Immature natural killer cell (primary cell): ENCODE measurements at regions not wholly inside any gene's neighbourhood (a gene's known extent, or its start where the extent isn't known, plus 50 kb on each side); places are given as distances from the start of the nearest gene placed in this dataset.

Source experiments
- DNase-seq, 3 donors: peaks; one replicate each; pipeline ENCODE4 v3.0.0; 2022; ENCODE audit warnings: mixed read lengths in 1 of 3
- H3K27ac Mint-ChIP-seq, 6 donors: one replicate each; pipeline ENCODE4 v1.8.0; 2020; ENCODE audit warnings: mixed read lengths in 6 of 6, mild to moderate bottlenecking in 5 of 6, inconsistent platforms in 4 of 6, moderate library complexity in 3 of 6
- H3K27me3 Mint-ChIP-seq, 3 donors: one replicate each; pipeline ENCODE4 v1.8.0; 2020 to 2021; ENCODE audit warnings: low read depth in 3 of 3, mild to moderate bottlenecking in 3 of 3, mixed read lengths in 3 of 3, moderate library complexity in 3 of 3, inconsistent platforms in 1 of 3
- H3K36me3 Mint-ChIP-seq, 3 donors: one replicate each; pipeline ENCODE4 v1.8.0; 2020; ENCODE audit warnings: mixed read lengths in 3 of 3, inconsistent platforms in 2 of 3, mild to moderate bottlenecking in 2 of 3
- H3K4me1 Mint-ChIP-seq, 2 donors: one replicate each; pipeline ENCODE4 v1.8.0; 2020; ENCODE audit warnings: inconsistent platforms in 2 of 2, mild to moderate bottlenecking in 2 of 2, mixed read lengths in 2 of 2, moderate library complexity in 1 of 2
- H3K4me3 Mint-ChIP-seq, 5 donors: one replicate each; pipeline ENCODE4 v1.8.0; 2020; ENCODE audit warnings: mild to moderate bottlenecking in 5 of 5, mixed read lengths in 5 of 5, inconsistent platforms in 3 of 5, moderate library complexity in 3 of 5
- H3K9me3 Mint-ChIP-seq, 6 donors: one replicate each; pipeline ENCODE4 v1.8.0; 2020; ENCODE audit warnings: mild to moderate bottlenecking in 6 of 6, mixed read lengths in 6 of 6, inconsistent platforms in 4 of 6, moderate library complexity in 3 of 6

DNA sequence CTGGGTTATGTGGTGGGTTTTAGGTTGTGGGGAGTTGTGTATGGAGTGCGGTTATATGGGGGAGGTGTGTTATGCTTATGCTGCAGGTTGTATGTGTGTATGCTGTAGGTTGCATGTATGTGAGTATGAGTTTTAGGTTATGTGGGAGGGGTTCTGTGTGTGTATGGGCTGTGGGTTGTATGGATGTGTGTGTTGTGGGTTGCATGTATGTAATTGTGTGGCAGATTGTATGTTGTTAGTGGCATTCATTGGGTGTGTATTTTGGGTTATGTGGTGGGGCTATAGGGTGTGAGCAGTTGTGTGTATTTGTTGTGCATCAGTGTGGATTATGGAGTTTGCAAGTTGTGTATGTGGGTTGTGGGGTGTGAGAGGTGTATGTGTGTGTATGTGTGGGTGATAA is 277.4 kb downstream of the NPIPA8 start:
- DNase-seq, result no peak
- Mint-ChIP-seq H3K4me3 (no peak overlapping the region), H3K27ac (no peak overlapping the region), H3K4me1 (no peaks in the 10 kb centered on the region), H3K27me3 (peaks cover 0 to 8% (median 6%) of the 10 kb centered on the region in 3 donors), H3K36me3 (no peaks in the 10 kb centered on the region), H3K9me3 (peaks cover 0 to 4% (median 0%) of the 10 kb centered on the region in 6 donors)

DNA sequence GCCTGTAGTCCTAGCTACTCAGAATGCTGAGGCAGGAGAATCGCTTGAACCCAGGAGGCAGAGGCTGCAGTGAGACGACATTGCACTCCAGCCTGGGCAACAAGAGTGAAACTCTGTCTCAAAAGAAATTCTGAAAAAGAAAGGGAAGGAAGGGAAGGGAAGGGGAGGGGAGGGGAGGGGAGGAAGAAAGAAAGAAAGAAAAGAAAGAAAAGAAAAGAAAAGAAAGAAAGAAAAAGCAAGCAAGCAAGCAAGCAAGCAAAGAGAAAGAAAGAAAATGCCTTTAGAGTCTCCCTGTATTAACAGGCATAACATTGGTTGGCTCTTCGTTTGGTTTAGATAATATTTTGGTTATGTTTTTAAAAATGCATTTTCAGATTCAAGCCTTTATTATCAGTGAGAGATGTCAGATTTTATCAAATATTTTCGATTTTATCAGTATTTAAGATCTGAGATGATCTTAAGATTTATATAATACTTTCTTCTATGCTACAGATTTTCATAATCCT is 281.1 kb downstream of the NPIPA8 start:
- no peaks in the 10 kb centered on the region for H3K4me1 Mint-ChIP-seq
- no peak overlapping the region for H3K4me3 Mint-ChIP-seq
- no peaks in the 10 kb centered on the region for H3K36me3 Mint-ChIP-seq
- peaks cover 0 to 6% (median 5%) of the 10 kb centered on the region in 3 donors for H3K27me3 Mint-ChIP-seq
- H3K9me3 Mint-ChIP-seq, result peaks cover 0 to 4% (median 0%) of the 10 kb centered on the region in 6 donors
- no peak overlapping the region for H3K27ac Mint-ChIP-seq
- DNase-seq, result no peak

DNA sequence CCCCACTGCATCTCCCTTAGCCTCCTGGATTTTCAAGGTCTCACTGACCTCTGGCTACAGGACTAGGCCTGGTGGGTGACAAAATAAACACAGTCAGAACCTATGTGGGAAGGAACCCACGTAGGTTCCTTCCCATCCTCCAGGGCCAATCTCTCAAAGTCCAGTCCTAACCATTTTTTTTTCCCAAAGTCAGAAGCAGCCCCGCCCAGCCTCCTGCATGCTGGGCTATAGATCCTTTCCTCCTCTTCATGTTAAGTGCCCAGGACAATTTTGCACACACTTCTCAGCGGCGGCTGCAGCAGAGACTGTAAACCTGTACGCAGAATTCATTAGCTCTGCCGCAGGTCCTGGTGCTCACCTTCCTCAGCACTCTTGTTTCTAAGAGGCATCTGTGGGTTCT is 285.8 kb downstream of the NPIPA8 start:
- peaks cover 0 to 6% (median 2%) of the 10 kb centered on the region in 3 donors for H3K27me3 Mint-ChIP-seq
- H3K9me3 Mint-ChIP-seq, result peaks cover 0 to 1% (median 0%) of the 10 kb centered on the region in 6 donors
- no peak overlapping the region for H3K27ac Mint-ChIP-seq
- H3K36me3 Mint-ChIP-seq, result no peaks in the 10 kb centered on the region
- no peak for DNase-seq
- no peaks in the 10 kb centered on the region for H3K4me1 Mint-ChIP-seq
- H3K4me3 Mint-ChIP-seq, result no peak overlapping the region

DNA sequence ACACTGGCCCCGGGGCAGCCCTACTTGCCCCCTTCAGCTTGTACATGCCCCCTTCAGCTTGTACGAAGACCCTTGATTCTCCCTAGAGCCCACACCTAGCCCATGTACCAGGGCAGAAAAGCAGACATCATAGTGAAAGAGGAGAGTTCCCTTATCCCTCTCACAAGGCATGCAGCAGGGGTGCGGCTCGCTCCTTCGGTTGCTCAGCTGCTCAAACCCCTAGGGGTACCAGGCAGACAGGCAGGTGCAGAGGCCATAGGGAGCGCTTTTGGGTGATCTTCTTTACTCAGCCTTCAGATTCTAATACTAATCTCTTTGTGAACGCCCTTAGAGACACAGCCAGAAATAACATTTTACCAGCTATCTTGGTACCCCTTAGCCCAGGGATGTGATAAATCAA is 286.3 kb downstream of the NPIPA8 start:
- no peak for DNase-seq
- Mint-ChIP-seq H3K36me3 (no peaks in the 10 kb centered on the region), H3K27ac (no peak overlapping the region), H3K27me3 (peaks cover 0 to 6% (median 2%) of the 10 kb centered on the region in 3 donors), H3K4me3 (no peak overlapping the region), H3K4me1 (no peaks in the 10 kb centered on the region), H3K9me3 (peaks cover 0 to 1% (median 0%) of the 10 kb centered on the region in 6 donors)

DNA sequence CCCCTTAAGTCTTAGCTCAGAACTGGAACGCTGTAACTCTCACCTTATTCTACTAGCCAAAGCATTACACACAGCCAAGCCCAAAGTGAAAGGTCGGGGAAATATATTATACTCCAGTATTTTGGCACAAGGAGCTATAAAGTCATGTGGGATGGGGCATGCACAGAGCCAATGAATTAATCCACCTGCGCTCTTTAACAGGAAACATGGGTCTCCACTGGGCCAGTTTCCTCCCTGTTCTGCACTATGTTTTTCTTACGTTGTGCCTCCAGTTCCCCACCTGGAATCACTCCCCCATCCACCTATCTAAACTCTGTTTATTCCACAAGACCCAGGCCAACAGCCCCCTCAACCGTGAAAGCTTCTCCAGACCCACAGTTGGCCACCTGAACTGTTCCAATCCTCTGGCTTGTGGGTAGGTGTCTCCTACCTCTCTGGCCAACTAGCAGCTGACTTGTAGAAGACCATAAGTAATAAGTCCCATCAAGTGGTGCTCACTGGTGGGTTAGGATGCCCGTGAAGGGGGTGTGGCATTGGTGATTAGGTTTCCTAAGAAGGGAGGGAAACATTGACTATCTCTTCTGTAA is 286.9 kb downstream of the NPIPA8 start:
- peaks cover 0 to 1% (median 0%) of the 10 kb centered on the region in 6 donors for H3K9me3 Mint-ChIP-seq
- no peaks in the 10 kb centered on the region for H3K4me1 Mint-ChIP-seq
- peaks cover 0 to 6% (median 2%) of the 10 kb centered on the region in 3 donors for H3K27me3 Mint-ChIP-seq
- DNase-seq, result no peak
- no peak overlapping the region for H3K27ac Mint-ChIP-seq
- H3K4me3 Mint-ChIP-seq, result no peak overlapping the region
- no peaks in the 10 kb centered on the region for H3K36me3 Mint-ChIP-seq

DNA sequence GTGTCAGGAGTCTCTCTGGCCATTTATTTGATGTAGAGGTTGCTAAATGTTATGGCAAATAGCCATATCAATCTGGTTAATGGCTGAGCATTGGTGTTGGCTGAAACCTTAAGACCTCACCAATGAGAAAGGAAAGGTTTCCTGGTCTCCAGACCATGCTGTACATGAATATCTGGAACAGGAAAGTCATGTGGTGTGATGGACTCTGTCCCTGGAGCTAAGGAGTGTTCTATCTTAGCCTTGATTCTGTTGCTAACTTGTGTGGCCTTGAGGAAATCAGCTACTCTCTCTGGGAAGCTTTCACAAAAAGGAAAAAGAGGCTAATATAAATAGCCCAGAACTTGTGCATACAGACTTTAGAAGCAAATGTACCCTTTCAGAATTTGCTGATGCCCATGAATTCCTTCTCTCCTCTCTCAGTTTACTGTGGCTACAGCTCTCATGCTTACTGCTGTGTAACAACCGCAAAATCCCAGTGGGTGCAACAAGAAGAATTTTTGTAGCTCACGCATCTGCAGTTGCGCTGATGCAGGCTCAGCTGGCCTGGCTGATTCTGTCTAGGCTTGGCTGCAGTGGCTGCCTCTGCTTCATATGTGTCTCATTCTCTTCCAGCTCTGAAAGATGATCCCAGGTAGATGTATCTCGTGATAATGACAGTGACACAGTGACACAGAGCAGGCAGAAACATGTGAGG is 287.5 kb downstream of the NPIPA8 start:
- peaks cover 0 to 6% (median 2%) of the 10 kb centered on the region in 3 donors for H3K27me3 Mint-ChIP-seq
- no peak overlapping the region for H3K4me3 Mint-ChIP-seq
- no peaks in the 10 kb centered on the region for H3K36me3 Mint-ChIP-seq
- no peaks in the 10 kb centered on the region for H3K4me1 Mint-ChIP-seq
- H3K27ac Mint-ChIP-seq, result no peak overlapping the region
- H3K9me3 Mint-ChIP-seq, result peaks cover 0 to 1% (median 0%) of the 10 kb centered on the region in 6 donors
- DNase-seq, result no peak

DNA sequence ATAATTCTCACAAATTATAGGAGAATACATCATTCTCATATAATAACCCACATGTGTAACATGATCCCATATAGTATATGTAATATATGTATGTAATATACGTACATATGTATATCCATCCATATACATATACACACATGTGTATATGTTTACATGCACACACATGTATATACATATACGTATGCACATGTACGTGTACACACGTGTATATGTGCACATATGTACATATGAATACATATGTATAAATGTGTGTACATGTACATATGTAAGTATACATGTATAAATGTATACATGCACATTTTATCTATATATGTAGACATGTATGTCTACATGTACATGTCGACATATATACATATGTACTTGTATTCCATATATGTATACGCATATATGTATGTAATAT is 288.8 kb downstream of the NPIPA8 start:
- Mint-ChIP-seq H3K4me1 (no peaks in the 10 kb centered on the region), H3K9me3 (peaks cover 0 to 1% (median 0%) of the 10 kb centered on the region in 6 donors), H3K4me3 (no peak overlapping the region), H3K36me3 (no peaks in the 10 kb centered on the region), H3K27me3 (peaks cover 0 to 8% (median 2%) of the 10 kb centered on the region in 3 donors), H3K27ac (no peak overlapping the region)
- no peak for DNase-seq

DNA sequence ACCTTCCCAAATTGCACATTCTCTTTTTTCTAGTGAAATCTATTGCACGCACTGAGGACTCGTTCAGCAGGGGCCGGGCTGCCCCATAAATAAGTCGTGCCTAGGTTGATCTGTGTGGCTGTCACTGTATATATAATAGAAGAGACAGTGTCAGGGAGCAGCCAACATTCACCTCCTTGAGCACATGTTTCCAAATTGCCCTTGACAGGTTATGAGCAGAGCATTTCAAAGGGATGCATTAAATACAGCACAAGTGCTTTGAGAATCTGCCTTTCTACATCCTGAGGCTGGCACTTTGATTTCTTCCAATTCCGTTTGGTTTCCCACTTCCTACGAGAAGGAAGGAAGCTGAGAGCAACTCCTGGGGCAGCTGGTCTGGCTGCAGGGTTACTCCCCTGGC is 291.2 kb downstream of the NPIPA8 start:
- no peaks in the 10 kb centered on the region for H3K36me3 Mint-ChIP-seq
- H3K27me3 Mint-ChIP-seq, result peaks cover 2 to 8% (median 5%) of the 10 kb centered on the region in 3 donors
- DNase-seq, result no peak

DNA sequence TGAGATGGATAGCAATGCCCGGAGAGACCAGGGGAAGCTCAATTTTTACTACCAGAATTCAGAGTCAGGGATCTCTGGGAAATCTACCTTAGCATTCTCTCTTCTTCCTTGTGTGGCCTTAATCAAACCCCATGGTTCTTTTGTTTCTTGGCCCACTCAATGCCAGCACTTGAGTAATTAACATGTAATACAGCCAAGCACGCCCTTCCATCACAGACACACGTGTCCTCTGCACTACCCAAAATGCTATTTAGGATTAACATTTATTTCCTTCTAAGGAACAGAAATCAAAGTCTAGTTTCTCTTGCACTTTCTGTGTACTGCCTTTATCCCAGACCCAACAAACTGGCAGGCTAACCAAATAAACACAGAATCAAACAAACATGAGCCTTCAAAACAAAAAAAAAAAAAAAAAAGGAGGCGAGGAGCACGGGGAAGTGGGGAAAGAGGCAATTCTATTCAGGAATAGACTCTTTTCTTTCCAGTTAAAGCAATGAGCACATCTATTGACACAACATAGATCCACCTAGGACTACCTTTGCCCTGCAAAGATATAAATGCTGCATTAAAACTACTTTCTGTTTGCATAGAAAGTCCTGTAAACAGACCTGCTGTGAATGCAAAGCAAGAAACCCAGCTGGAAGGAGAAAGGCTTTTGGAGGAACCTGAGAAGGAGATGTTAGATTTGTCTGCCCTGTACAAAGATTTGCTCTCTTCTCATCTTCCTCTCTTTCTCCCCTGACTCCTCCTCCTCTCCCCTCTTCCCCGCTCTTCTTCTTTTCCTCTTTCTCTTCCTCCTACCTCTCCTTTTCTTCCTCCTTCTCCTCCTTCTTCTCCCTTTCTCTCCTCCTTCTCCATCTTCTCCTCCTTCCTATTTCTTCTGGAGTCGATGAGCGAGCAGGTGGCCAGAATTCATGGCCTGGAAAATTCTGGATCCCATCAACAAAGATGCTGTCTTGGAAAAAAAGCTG is 294.4 kb downstream of the NPIPA8 start:
- Mint-ChIP-seq H3K36me3 (no peaks in the 10 kb centered on the region), H3K27me3 (peaks cover 2 to 5% (median 3%) of the 10 kb centered on the region in 3 donors), H3K4me3 (no peak overlapping the region), H3K4me1 (no peaks in the 10 kb centered on the region), H3K27ac (no peak overlapping the region), H3K9me3 (no peaks in the 10 kb centered on the region)
- DNase-seq, result no peak

More for the DNA sequence above, 291.2 kb downstream of the NPIPA8 start:
- H3K4me1 Mint-ChIP-seq, result no peaks in the 10 kb centered on the region
- no peak overlapping the region for H3K27ac Mint-ChIP-seq
- no peak overlapping the region for H3K4me3 Mint-ChIP-seq
- H3K9me3 Mint-ChIP-seq, result peaks cover 0 to 1% (median 0%) of the 10 kb centered on the region in 6 donors

DNA sequence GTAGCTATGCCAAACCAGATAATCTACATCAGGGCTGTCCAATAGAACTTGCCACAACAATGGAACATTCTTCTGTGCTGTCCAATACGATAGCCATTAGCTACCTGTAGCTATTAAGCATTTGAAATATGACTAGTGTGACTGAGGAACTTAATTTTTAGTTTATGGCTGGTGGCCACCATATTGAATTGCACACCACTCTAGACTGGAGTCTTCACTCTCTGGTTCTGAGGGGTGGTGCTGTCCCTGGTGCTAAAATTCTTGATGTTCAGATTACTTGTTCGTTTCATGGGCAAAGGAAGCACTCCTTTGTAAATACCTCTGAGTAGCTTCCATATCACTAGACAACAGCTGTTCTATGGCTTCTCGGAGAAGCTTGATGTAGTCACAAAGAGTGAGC is 296.6 kb downstream of the NPIPA8 start:
- no peaks in the 10 kb centered on the region for H3K36me3 Mint-ChIP-seq
- peaks cover 2 to 10% (median 3%) of the 10 kb centered on the region in 3 donors for H3K27me3 Mint-ChIP-seq
- no peaks in the 10 kb centered on the region for H3K4me1 Mint-ChIP-seq
- H3K4me3 Mint-ChIP-seq, result no peak overlapping the region
- H3K27ac Mint-ChIP-seq, result no peak overlapping the region
- H3K9me3 Mint-ChIP-seq, result no peaks in the 10 kb centered on the region
- DNase-seq, result no peak

DNA sequence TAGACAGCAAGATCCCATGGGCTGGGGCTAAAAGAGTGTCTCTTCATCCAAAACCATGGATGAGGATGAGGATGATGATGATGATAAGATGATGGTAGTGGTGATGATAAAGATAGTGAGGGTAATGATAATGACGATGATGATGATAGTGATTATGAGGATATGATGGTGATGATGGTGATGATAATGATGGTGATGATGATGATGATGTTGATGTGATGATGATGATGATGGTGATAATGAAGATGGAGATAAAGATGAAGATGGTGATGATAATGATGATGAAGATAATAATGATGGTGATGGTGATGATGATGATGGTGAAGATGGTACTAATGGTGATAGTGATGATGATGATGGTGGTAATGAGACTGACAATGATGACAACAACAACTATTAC is 299.5 kb downstream of the NPIPA8 start:
- H3K9me3 Mint-ChIP-seq, result no peaks in the 10 kb centered on the region
- H3K36me3 Mint-ChIP-seq, result no peaks in the 10 kb centered on the region
- no peak overlapping the region for H3K4me3 Mint-ChIP-seq
- no peak overlapping the region for H3K27ac Mint-ChIP-seq
- DNase-seq, result no peak
- no peaks in the 10 kb centered on the region for H3K4me1 Mint-ChIP-seq
- H3K27me3 Mint-ChIP-seq, result peaks cover 2 to 7% (median 3%) of the 10 kb centered on the region in 3 donors

DNA sequence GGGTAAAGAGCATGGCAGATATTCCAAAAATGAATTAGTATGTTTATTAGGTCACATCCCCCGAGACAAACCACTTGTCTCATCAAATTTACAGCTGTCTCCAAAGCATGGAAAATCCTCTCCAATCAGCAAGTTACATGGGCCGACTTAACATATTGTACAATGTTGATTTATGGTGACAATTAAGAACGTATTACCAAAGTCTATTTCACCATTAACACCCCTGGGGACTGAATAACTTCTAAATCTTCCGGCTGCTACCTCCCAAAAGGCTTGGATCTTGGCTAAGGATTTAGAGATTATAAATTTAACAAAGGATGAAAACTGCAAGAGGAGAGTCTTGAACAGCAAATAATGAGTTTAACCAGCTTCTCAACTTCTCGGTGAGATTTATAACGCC is 311.9 kb downstream of the NPIPA8 start:
- no peaks in the 10 kb centered on the region for H3K4me1 Mint-ChIP-seq
- no peak for DNase-seq
- H3K27me3 Mint-ChIP-seq, result peaks cover 2 to 5% (median 4%) of the 10 kb centered on the region in 3 donors
- no peak overlapping the region for H3K4me3 Mint-ChIP-seq
- peaks cover 0 to 5% (median 0%) of the 10 kb centered on the region in 6 donors for H3K9me3 Mint-ChIP-seq
- H3K27ac Mint-ChIP-seq, result no peak overlapping the region
- no peaks in the 10 kb centered on the region for H3K36me3 Mint-ChIP-seq

DNA sequence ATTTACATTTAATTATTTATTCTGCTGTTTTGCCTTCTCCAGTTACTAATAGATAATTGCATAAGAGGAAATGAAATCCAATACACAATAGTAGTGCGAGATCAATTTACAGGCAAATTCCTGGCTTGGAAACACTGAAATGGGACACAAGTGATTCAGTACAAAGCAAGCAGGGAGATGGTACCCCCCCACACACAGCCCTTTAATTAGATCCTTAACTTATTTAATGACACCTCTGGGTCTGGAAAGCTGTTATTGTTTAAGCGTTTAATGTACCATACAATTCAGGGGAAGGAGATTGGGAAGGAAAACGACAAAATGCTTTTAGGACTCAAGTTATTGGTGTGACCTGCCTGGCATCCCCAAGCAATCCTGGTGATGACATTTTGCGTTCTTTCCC is 318.2 kb downstream of the NPIPA8 start:
- H3K27ac Mint-ChIP-seq, result no peak overlapping the region
- DNase-seq, result no peak
- H3K4me1 Mint-ChIP-seq, result no peaks in the 10 kb centered on the region
- peaks cover 6 to 7% (median 6%) of the 10 kb centered on the region in 3 donors for H3K27me3 Mint-ChIP-seq
- H3K4me3 Mint-ChIP-seq, result no peak overlapping the region
- no peaks in the 10 kb centered on the region for H3K36me3 Mint-ChIP-seq
- H3K9me3 Mint-ChIP-seq, result peaks cover 0 to 2% (median 0%) of the 10 kb centered on the region in 6 donors
